ENCODE measurements at regions not wholly inside any gene's neighbourhood (a gene's known extent, or its start where the extent isn't known, plus 50 kb on each side); places are given as distances from the start of the nearest gene placed in this dataset.

- no TSS peak for BruUV-seq (replicated peaks)
- intact Hi-C loops (cut with micrococcal nuclease) = no loop called here
- no peaks in the 10 kb centered on the region for H3K4me1 ChIP-seq (ENCODE audit: control insufficient read depth in 1 of 2, insufficient read depth in 2 of 2, low read length in 2 of 2)
- no peak overlapping the region for H3K27ac ChIP-seq (ENCODE audit: low read depth, low read length)
- H3K36me3 ChIP-seq (ENCODE audit: control insufficient read depth in 1 of 2, insufficient read depth in 2 of 2, low read length in 2 of 2) = no peaks in the 10 kb centered on the region
- H2AFZ ChIP-seq (ENCODE audit: low read depth, low read length, poor library complexity, severe bottlenecking) = no peak overlapping the region
- no peaks in the 10 kb centered on the region for H4K20me1 ChIP-seq (ENCODE audit: insufficient read depth)
- ChIA-PET CTCF (no interaction called here), RAD21 (ENCODE audit: low non-redundant PET in 1 of 2, low total read pairs in 2 of 2, uncharacterized antibody in 2 of 2, unreplicated experiment in 2 of 2) (no interaction called here), POLR2A (no interaction called here)
- H3K79me2 ChIP-seq (ENCODE audit: insufficient read depth, low read length) = no peaks in the 10 kb centered on the region
- H3K9ac ChIP-seq (ENCODE audit: low read length) = no peak overlapping the region
- H3K4me2 ChIP-seq (ENCODE audit: low read length) = no peak overlapping the region
- peaks cover 5 to 25% of the 10 kb centered on the region in 2 experiments; a peak in 2 of 4 replicates for H3K9me3 ChIP-seq (ENCODE audit: control insufficient read depth in 1 of 2, insufficient read depth in 1 of 2, low read depth in 1 of 2, low read length in 2 of 2)
- TF ChIP-seq EZH2 (IDR thresholded peaks at IDR 0.05) (no peak), SP1 (IDR thresholded peaks at IDR 0.05; ENCODE audit: low read depth) (no peak), FOSL1 (IDR thresholded peaks at IDR 0.05; ENCODE audit: low read depth) (no peak), ATF3 (IDR thresholded peaks at IDR 0.05) (no peak), ZNF274 (IDR thresholded peaks at IDR 0.05; ENCODE audit: low read depth, low read length) (no peak), EZH2phosphoT487 (IDR thresholded peaks at IDR 0.05; ENCODE audit: borderline replicate concordance) (no peak), EGR1 (IDR thresholded peaks at IDR 0.05; ENCODE audit: low read depth) (no peak), MAX (IDR thresholded peaks at IDR 0.05) (no peak), ZBTB33 (IDR thresholded peaks at IDR 0.05; ENCODE audit: extremely low read depth, insufficient replicate concordance, low read length) (no peak), TCF7L2 (IDR thresholded peaks at IDR 0.05; ENCODE audit: borderline replicate concordance, extremely low read depth, insufficient read depth, insufficient read length) (no peak)
- ATAC-seq = no peak
- no peak for DNase-seq (ENCODE audit: low read depth, low spot score)
- no peaks in the 10 kb centered on the region for H3K27me3 ChIP-seq (ENCODE audit: insufficient read depth, low read length)
- no peak overlapping the region for H3K4me3 ChIP-seq (replicated peaks in 1 of 2; ENCODE audit: low read depth in 1 of 2, low read length in 2 of 2)
- H3K9me2 ChIP-seq (ENCODE audit: insufficient read depth) = no peaks in the 10 kb centered on the region
Measured at GRCh38 chr18:43420950-43421349, 143.7 kb upstream of the SYT4 start.

Data from HCT116 (cell line).